SU-DHL-6 (cell line): ENCODE measurements at regions not wholly inside any gene's neighbourhood (a gene's known extent, or its start where the extent isn't known, plus 50 kb on each side); places are given as distances from the start of the nearest gene placed in this dataset.
"Not testable (repeated sequence)": the region's sequence is repeated elsewhere in the genome, so short reads cannot be mapped to it uniquely, and the experiment has no call there.

Experiments
- H2AFZ ChIP-seq: fragments of 200-600 bp; sonication (generic); 2 replicates; pipeline ENCODE4 v1.6.1; 2014; ENCODE audit warnings: low read depth, mild to moderate bottlenecking, moderate library complexity, mixed read lengths, antibody characterized with exemption, low read length; ENCODE audit not compliant: severe bottlenecking
- H3F3A ChIP-seq: fragments of 200-600 bp; shearing (Covaris generic); 2 replicates; pipeline ENCODE4 v1.6.0; 2016; ENCODE audit warnings: antibody characterized with exemption, mild to moderate bottlenecking; ENCODE audit not compliant: insufficient read depth
- H3K27ac ChIP-seq: fragments of 200-600 bp; sonication (generic); 2 replicates; pipeline ENCODE4 v1.5.1; 2016; ENCODE audit warnings: low read depth, mild to moderate bottlenecking, low read length, moderate library complexity, mixed read lengths
- H3K27me3 ChIP-seq: fragments of 200-600 bp; sonication (generic), shearing (Covaris generic); 2 replicates; pipeline ENCODE4 v1.6.0; 2014; ENCODE audit warnings: mild to moderate bottlenecking, low read length
- H3K36me3 ChIP-seq: fragments of 200-600 bp; sonication (generic); 2 replicates; pipeline ENCODE4 v1.6.1; 2014; ENCODE audit warnings: mild to moderate bottlenecking, low read length, mixed read lengths
- H3K4me2 ChIP-seq: fragments of 300-600, 200-600 bp; shearing (Covaris generic), sonication (generic); 2 replicates; pipeline ENCODE4 v1.6.0; 2014; ENCODE audit warnings: low read length, low read depth, mild to moderate bottlenecking; ENCODE audit not compliant: poor library complexity, severe bottlenecking
- H3K4me3 ChIP-seq: fragments of 200-600 bp; sonication (generic); 2 replicates; pipeline ENCODE4 v1.5.1; 2014; ENCODE audit warnings: antibody characterized with exemption, low read length, mild to moderate bottlenecking, mixed read lengths; ENCODE audit not compliant: insufficient read depth, poor library complexity, severe bottlenecking
- H3K79me2 ChIP-seq: fragments of 200-600 bp; sonication (generic); 2 replicates; pipeline ENCODE4 v1.6.1; 2014; ENCODE audit warnings: mild to moderate bottlenecking, low read length, moderate library complexity; ENCODE audit not compliant: insufficient read depth
- H3K9ac ChIP-seq: fragments of 200-600 bp; sonication (generic); 2 replicates; pipeline ENCODE4 v1.7.0; 2014; ENCODE audit warnings: mild to moderate bottlenecking, low read length
- H3K9me2 ChIP-seq: fragments of 200-600 bp; sonication (generic); replicated peaks from 2 replicates; pipeline ENCODE4 v1.6.1; 2014; ENCODE audit warnings: low read length; ENCODE audit not compliant: insufficient read depth
- H3K9me3 ChIP-seq: fragments of 200-600 bp; sonication (generic); 2 replicates; pipeline ENCODE4 v1.6.1; 2014; ENCODE audit warnings: low read length, mixed read lengths; ENCODE audit not compliant: insufficient read depth
- H4K20me1 ChIP-seq: fragments of 200-600 bp; sonication (generic); 2 replicates; pipeline ENCODE4 v1.6.1; 2014; ENCODE audit warnings: low read depth, mild to moderate bottlenecking, antibody characterized with exemption, low read length, moderate library complexity, mixed read lengths
- EZH2phosphoT487 ChIP-seq: fragments of 200-600 bp; sonication (generic), shearing (Covaris generic); conservative IDR thresholded peaks from 2 replicates; pipeline ENCODE4 v1.6.1; 2018; ENCODE audit warnings: mild to moderate bottlenecking, antibody characterized with exemption, low read length, moderate library complexity, mixed read lengths
- TF ChIP-seq, protein P1 (sequence below): fragments of 200-600 bp; sonication (generic); IDR thresholded peaks from one replicate; pipeline ENCODE4 v1.5.1; 2017; ENCODE audit warnings: antibody characterized with exemption, mild to moderate bottlenecking, low read length, moderate library complexity; ENCODE audit not compliant: insufficient read depth, poor library complexity, severe bottlenecking

DNA sequence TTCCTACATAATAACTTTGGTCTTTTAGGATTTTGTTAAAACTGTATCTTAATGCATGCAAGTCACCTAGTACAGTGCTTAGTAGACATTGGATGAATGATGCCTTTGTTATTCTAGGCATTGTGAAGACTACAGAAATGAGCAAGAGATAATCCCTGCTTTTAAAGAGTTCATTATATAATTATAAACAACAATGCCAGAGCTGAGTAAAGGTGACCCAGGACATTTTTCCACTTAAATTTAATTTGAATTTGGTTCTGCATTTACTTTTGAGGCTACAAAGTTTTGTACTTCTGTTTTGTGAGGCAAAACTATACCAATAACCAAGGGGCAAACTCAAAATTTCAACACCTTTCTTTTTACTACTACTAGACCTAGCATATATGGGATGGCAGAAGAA, 182.0 kb upstream of the SESN3 start:
- no peak overlapping the region for H3K27ac ChIP-seq
- no peak overlapping the region for H3K9ac ChIP-seq
- no peak overlapping the region for H3K4me2 ChIP-seq
- H3K4me3 ChIP-seq: no peak overlapping the region
- H3K36me3 ChIP-seq: no peaks in the 10 kb centered on the region
- no peak for TF ChIP-seq EZH2phosphoT487
- TF ChIP-seq, protein P1, sequence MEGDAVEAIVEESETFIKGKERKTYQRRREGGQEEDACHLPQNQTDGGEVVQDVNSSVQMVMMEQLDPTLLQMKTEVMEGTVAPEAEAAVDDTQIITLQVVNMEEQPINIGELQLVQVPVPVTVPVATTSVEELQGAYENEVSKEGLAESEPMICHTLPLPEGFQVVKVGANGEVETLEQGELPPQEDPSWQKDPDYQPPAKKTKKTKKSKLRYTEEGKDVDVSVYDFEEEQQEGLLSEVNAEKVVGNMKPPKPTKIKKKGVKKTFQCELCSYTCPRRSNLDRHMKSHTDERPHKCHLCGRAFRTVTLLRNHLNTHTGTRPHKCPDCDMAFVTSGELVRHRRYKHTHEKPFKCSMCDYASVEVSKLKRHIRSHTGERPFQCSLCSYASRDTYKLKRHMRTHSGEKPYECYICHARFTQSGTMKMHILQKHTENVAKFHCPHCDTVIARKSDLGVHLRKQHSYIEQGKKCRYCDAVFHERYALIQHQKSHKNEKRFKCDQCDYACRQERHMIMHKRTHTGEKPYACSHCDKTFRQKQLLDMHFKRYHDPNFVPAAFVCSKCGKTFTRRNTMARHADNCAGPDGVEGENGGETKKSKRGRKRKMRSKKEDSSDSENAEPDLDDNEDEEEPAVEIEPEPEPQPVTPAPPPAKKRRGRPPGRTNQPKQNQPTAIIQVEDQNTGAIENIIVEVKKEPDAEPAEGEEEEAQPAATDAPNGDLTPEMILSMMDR: no peak
- no peaks in the 10 kb centered on the region for H4K20me1 ChIP-seq
- H3K9me3 ChIP-seq: no peaks in the 10 kb centered on the region
- H3K9me2 ChIP-seq: no peaks in the 10 kb centered on the region
- no peak overlapping the region for H2AFZ ChIP-seq
- H3K79me2 ChIP-seq: no peaks in the 10 kb centered on the region
- H3F3A ChIP-seq: no peaks in the 10 kb centered on the region
- no peaks in the 10 kb centered on the region for H3K27me3 ChIP-seq

DNA sequence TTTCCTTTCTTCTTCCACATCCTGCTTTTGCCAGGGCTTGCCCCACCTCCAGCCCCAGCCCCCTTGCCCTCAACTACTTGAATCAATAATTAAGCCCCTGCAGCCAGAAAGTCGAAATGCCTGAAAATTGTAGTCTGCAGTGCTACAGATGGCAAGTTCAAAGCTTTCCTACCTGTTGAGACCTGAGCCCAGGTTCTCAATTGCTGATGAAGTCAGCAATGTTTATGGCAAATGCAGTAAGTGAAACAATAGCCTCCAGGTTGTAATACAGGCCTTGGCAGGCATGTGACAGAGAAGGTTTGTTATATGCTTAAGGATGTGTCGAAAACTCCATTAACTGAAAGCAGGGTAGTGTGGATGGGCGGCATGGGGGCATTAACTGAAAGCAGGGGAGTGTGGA, 181.1 kb upstream of the SESN3 start:
- H4K20me1 ChIP-seq: no peaks in the 10 kb centered on the region
- H3K9me3 ChIP-seq: no peaks in the 10 kb centered on the region
- no peak for TF ChIP-seq EZH2phosphoT487
- TF ChIP-seq, protein P1: no peak
- H3K79me2 ChIP-seq: no peaks in the 10 kb centered on the region
- H3K36me3 ChIP-seq: no peaks in the 10 kb centered on the region
- H3K4me3 ChIP-seq: no peak overlapping the region
- H3K9me2 ChIP-seq: no peaks in the 10 kb centered on the region
- no peak overlapping the region for H3K4me2 ChIP-seq
- no peaks in the 10 kb centered on the region for H3K27me3 ChIP-seq
- H3K9ac ChIP-seq: no peak overlapping the region
- H3F3A ChIP-seq: no peaks in the 10 kb centered on the region
- H3K27ac ChIP-seq: no peak overlapping the region
- H2AFZ ChIP-seq: no peak overlapping the region

DNA sequence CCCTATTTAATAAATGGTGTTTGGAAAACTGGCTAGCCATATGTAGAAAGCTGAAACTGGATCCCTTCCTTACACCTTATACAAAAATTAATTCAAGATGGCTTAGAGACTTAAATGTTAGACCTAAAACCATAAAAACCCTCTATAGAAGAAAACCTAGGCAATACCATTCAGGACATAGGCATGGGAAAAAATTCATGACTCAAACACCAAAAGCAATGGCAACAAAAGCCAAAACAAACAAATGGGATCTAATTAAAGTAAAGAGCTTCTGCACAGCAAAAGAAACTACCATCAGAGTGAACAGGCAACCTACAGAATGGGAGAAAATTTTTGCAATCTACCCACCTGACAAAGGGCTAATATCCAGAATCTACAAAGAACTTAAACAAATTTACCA, 179.7 kb upstream of the SESN3 start:
- not testable (repeated sequence) for H3K27ac ChIP-seq, H3K79me2 ChIP-seq, H4K20me1 ChIP-seq, H3K4me2 ChIP-seq, H3K9ac ChIP-seq, H3F3A ChIP-seq, H2AFZ ChIP-seq, H3K27me3 ChIP-seq, H3K4me3 ChIP-seq, H3K36me3 ChIP-seq, H3K9me2 ChIP-seq, H3K9me3 ChIP-seq

DNA sequence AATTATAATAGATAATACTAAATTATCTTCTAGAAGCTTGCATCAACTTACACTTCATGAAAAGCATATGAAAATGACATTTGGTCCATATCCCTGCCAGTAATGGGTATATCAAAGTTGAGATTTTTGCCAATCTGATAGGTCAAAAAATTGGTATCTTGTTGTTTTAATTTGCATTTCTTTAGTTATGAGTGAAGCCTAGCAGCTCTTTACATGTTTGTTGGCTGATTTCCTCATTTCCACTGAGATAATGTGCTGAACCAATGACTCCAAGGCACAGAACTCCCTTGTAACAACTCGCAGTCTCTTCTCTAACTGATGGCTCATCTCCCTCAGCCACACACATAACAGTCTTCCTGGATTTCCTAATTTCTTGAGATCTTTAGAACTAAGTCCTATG, 175.3 kb upstream of the SESN3 start:
- no peaks in the 10 kb centered on the region for H3K9me3 ChIP-seq
- H3K4me3 ChIP-seq: no peak overlapping the region
- H3K36me3 ChIP-seq: no peaks in the 10 kb centered on the region
- no peaks in the 10 kb centered on the region for H3K9me2 ChIP-seq
- H3K79me2 ChIP-seq: no peaks in the 10 kb centered on the region
- H3K27me3 ChIP-seq: no peaks in the 10 kb centered on the region
- H3F3A ChIP-seq: no peaks in the 10 kb centered on the region
- no peak overlapping the region for H3K9ac ChIP-seq
- H3K4me2 ChIP-seq: no peak overlapping the region
- H3K27ac ChIP-seq: no peak overlapping the region
- H4K20me1 ChIP-seq: no peaks in the 10 kb centered on the region
- no peak overlapping the region for H2AFZ ChIP-seq
- TF ChIP-seq, protein P1: no peak
- TF ChIP-seq EZH2phosphoT487: no peak
